ENCODE measurements at regions not wholly inside any gene's neighbourhood (a gene's known extent, or its start where the extent isn't known, plus 50 kb on each side); places are given as distances from the start of the nearest gene placed in this dataset.

- intact Hi-C loops (cut with DNase I; ENCODE audit: low total_unique reads), result no loop called here
- Histone ChIP-seq H3K27ac (no peak overlapping the region), H3K4me1 (peaks cover 0 to 5% (median 0%) of the 10 kb centered on the region in 4 donors), H3K4me3 (no peak overlapping the region), H3K36me3 (no peaks in the 10 kb centered on the region), H3K9me3 (peaks cover 0 to 7% (median 0%) of the 10 kb centered on the region in 3 donors), H3K27me3 (no peaks in the 10 kb centered on the region)
- DNase-seq, result no peak
- no peak for TF ChIP-seq CTCF (IDR thresholded peaks at IDR 0.05)
These were observed 84.0 kb upstream of the DSEL start for GRCh38 chr18:67600181-67601180.

DNA sequence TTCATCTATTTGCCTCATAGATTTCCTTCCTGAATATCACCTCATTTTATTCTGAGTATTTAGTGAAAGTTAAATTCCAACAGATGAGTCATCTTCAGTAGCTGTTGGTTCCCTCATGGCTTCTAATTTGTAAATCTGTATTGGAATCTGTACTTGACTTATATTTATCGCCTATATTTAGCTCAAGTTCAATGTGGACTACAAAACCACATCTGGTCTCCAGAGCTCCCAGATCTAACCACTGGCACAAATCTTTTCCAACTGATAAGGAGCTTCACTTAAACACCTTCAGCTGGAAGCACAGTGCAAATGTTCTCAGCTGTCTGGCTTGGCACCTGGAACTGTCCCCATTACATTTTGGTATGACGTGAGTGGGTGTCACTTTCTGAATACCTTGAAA, 82.8 kb upstream of the DSEL start:
- Histone ChIP-seq H3K27me3 (no peaks in the 10 kb centered on the region), H3K4me1 (peaks cover 0 to 5% (median 0%) of the 10 kb centered on the region in 4 donors), H3K27ac (no peak overlapping the region), H3K36me3 (no peaks in the 10 kb centered on the region), H3K9me3 (peaks cover 0 to 7% (median 0%) of the 10 kb centered on the region in 3 donors), H3K4me3 (no peak overlapping the region)
- intact Hi-C loops (cut with DNase I; ENCODE audit: low total_unique reads), result no loop called here
- no peak for TF ChIP-seq CTCF (IDR thresholded peaks at IDR 0.05)
- DNase-seq, result no peak

GRCh38 chr18:67597759-67598158, 81.2 kb upstream of the DSEL start:
- TF ChIP-seq CTCF (IDR thresholded peaks at IDR 0.05), result no peak
- Histone ChIP-seq H3K36me3 (no peaks in the 10 kb centered on the region), H3K9me3 (no peaks in the 10 kb centered on the region), H3K4me1 (peaks cover 0 to 5% (median 0%) of the 10 kb centered on the region in 4 donors), H3K27me3 (no peaks in the 10 kb centered on the region), H3K27ac (no peak overlapping the region), H3K4me3 (no peak overlapping the region)
- intact Hi-C loops (cut with DNase I; ENCODE audit: low total_unique reads), result no loop called here
- DNase-seq, result no peak

DNA sequence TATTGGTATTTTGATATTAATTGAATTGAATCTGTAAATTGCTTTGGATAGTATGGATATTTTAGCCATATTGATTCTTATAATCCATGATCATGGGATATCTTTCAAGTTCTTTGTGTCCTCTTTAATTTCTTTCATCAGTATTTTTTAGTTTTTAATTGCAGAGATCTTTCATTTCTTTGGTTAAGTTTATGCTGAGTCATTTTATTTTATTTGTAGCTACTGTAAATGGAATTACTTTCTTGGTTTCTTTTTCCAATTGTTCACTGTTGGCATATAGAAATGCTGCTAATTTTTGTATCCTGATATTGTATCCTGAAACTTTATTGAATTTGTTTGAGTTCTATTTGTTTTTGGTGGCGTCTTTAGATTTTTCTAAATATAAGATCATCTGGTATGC, 79.5 kb upstream of the DSEL start:
- no peak for TF ChIP-seq CTCF (IDR thresholded peaks at IDR 0.05)
- no peak for DNase-seq
- Histone ChIP-seq H3K36me3 (no peaks in the 10 kb centered on the region), H3K4me1 (peaks cover 0 to 5% (median 0%) of the 10 kb centered on the region in 4 donors), H3K27me3 (no peaks in the 10 kb centered on the region), H3K27ac (no peak overlapping the region), H3K4me3 (no peak overlapping the region), H3K9me3 (no peaks in the 10 kb centered on the region)
- intact Hi-C loops (cut with DNase I; ENCODE audit: low total_unique reads), result no loop called here

DNA sequence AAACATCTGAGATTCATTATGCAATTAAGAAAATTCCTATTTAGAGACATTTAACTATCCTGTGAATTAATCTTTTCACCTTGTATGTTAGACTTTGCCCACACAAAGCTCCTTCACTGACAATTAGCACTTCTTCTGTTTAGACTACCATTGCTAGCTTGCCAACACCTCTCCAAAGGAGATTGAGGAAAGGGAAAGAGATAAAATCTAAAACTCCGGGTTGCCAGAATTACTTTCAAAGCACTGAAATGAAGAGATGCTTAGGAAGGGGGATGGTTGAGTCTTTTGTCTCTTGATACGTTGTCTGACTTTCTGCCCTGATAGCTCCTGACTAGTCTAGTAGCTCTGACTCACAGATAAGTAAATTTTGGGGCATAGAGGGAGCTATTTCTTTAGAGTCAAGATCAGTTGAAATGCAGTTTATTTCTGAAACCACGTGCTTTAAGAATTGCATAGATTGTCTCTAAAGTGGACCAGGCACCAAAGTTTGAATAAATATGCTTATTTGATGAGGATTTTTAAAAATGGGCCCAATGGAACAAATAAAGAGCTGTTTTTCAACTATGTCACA, 74.1 kb upstream of the DSEL start:
- DNase-seq, result no peak
- no peaks in the 10 kb centered on the region for H3K4me1 ChIP-seq
- TF ChIP-seq CTCF (IDR thresholded peaks at IDR 0.05), result no peak
- H3K27me3 ChIP-seq, result no peaks in the 10 kb centered on the region
- H3K36me3 ChIP-seq, result no peaks in the 10 kb centered on the region
- no peaks in the 10 kb centered on the region for H3K9me3 ChIP-seq
- no peak overlapping the region for H3K27ac ChIP-seq
- intact Hi-C loops (cut with DNase I; ENCODE audit: low total_unique reads), result no loop called here
- H3K4me3 ChIP-seq, result no peak overlapping the region
